Ammon's horn (tissue), 1 donor: ENCODE measurements at regions not wholly inside any gene's neighbourhood (a gene's known extent, or its start where the extent isn't known, plus 50 kb on each side); places are given as distances from the start of the nearest gene placed in this dataset.

Experiments used
- DNase-seq: peaks from one replicate; pipeline ENCODE4 v3.0.0-alpha.2; 2016; ENCODE audit warnings: low spot score

DNA sequence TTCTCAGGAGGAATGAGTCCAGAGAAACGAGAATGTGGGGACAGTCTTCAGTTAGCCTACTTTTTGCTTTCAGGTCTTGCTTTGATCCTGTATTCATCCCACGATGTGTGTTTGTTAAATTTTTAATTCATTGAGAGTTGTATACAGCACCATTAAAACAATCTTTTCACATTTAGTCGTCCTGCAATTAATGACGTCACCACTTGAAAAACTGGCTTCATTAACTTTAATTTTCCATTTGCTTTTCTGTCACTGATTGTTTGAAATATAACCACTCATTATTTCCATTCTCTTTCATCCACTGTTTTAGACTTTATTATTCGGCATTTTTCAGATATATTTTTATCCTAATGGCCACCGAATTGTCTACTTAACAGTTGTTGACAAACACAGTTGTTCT, 146.9 kb downstream of the TFEC start:
- DNase-seq, result no peak

DNA sequence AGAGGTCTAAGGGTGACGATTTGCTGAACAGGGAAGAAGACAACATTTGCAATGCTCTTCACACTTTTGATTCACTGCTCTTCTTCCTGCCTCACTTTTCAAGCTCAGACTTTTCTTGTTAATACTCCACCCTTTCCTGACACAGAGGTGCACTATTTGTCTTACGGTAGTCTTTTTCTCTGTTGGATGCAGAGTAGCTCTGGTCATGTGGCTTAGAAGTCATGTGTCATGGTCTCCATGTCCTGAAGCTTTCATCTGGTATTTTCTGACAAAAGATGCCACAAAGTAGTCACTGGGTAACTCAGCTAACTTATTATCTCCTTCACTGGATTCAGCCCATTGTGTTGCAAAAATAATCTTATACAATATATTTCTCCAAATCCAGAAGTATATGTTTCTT, 149.1 kb downstream of the TFEC start:
- DNase-seq, result no peak

DNA sequence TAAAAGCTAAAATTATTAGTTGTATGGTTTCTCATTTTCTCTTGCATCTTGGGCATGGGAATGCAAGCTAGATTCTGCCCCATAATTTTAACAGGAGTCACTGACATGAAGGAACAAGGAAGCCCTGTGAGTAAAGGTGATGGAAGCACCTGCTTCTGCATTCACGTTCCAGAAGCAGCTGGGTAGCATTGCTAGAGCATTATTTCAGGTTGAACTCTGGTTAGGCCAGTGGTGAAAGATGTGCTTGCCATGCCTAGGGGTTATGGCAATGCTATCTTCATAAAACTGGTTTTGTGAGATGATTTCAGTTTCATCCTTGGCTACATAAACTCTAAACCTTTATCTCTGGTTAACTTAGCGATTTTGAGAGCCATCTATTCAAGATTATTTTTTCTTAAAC, 151.4 kb downstream of the TFEC start:
- DNase-seq, result no peak

DNA sequence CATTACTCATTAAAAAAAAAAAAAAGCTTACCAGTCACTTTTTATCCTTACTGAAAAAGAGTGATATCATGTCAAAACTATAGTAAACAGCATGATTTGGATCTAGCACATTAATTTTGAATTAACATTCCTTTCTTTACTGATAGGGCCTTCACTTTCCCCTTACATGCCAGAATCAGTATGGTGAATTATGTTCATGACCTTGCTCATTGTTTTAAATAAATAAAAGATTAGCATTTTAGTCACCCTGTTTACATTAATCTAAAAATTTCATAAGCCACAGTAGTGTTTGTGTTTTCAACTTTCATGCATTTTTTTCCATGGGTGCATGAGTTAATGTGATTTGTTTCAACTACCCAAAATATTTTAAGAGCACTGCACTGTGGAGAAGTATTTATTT, 160.8 kb downstream of the TFEC start:
- DNase-seq, result no peak

GRCh38 chr7:115869190-115869589, 161.4 kb downstream of the TFEC start:
- DNase-seq, result no peak

DNA sequence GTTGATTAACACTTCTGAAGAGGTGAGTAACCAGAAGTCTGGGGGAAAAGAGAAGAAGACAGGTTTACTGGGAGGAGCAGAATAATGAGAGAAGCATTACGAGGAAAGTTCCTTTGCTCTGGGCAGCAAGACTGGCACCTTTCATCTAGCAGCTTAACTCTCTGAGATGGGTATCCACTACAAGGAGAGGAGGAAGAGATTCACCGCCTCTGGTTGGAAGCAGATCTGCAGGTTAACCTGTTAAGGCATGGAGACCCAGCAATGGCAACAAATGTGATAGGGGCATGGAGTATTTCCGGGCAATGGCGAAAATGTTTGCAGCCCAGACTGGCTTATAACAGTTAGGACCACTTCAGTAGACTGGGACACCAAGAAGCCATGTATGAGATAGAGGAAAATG, 162.2 kb downstream of the TFEC start:
- DNase-seq, result no peak

- DNase-seq, result peak; percentile 4
Measured at GRCh38 chr7:115864082-115864481, 166.5 kb downstream of the TFEC start.

DNA sequence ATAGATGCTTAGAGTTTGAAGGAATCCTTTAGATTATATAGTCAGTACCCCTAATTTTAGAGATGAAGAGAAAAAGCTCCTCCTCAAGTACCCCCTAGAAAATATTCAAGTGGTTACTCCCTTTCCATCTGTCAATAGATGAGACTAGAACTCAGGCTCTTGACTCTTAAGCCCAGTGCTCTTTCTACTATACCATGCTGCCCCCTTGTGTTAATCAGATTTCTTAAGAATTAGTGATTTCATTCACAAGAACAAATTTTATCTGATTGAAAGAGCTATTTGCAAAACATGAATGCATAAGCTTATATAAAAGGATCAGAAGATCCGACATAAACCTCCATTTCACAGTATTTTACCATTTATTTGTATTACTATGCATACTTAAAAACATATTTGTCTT, 179.3 kb downstream of the TFEC start:
- DNase-seq, result peak; percentile 11

DNA sequence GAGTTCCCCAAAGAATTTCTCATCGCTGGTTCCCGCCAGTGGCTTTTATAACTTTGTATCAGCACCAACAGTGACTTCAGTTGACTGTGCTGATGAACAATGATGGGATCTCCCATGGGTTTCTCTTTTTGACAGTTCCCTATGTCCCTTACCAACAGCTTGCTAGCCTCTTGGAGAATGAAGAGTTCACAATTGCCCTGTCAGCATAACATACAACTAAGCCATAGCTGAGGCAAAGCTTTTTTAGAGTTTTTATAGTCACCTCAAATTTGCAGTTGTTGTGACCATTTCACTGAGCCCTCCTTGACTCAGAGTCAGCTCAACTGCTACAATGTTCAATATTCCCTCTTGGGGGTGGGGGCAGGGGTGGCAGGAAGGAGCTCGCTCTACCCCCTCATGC, 179.8 kb downstream of the TFEC start:
- DNase-seq, result no peak

GRCh38 chr7:115844857-115845256, 185.7 kb downstream of the TFEC start:
- no peak for DNase-seq

DNA sequence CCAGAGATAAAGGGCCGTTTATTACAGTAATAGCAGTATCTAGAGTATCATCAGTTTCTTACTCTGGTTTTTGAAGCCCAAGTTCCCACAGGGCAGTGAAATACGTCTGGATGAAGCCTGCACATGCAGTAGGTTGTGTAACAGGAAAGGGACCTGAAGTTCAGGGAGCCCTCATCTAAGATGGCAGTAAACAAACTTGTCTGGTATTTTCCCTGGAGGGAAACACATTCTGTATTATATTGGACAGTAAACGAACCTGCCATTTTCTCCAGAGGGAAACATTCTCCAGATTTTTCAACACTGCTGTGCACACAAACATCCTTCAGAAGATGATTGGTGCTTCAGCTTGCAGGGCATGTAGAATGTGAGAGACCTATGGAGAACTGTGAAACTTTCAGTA, 189.9 kb downstream of the TFEC start:
- DNase-seq, result no peak

GRCh38 chr7:115838829-115839228, 191.7 kb downstream of the TFEC start:
- no peak for DNase-seq

- no peak for DNase-seq
Measured at GRCh38 chr7:115831371-115831770, 199.2 kb downstream of the TFEC start.

DNA sequence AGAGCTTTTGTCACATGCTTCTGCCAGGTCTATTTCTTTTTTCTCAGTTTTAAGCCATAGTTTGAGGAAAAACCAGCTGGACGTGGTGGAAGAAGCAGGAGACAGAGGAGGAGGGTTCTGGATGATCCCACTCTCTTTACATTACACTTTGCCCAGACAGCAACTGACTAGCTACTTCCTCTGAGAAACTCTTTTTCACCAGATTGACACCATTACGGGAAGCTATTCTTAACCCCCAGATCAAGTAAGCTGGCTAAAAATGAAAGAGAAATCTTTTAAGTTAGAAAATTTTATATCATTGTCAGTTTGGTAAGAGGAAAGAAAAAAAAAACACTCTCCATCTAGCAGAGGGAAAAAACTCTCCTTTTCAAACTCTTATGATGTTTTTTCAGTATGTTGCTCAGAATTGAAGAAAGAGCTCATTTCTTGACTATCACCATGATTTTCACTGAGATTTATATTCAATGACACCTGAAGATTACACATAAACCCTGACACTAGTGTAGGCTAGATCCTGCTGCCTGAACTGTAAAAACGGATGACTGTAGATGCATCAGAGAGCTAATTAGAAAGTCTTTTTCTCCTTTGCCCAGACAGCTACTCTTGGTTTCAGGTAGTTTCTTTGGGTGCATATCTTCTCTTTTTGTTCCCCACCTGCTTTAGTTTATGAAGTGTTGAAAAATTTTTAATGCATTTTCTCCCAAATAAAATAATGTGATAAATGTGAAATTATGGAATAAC, 203.1 kb downstream of the TFEC start:
- DNase-seq, result no peak

DNA sequence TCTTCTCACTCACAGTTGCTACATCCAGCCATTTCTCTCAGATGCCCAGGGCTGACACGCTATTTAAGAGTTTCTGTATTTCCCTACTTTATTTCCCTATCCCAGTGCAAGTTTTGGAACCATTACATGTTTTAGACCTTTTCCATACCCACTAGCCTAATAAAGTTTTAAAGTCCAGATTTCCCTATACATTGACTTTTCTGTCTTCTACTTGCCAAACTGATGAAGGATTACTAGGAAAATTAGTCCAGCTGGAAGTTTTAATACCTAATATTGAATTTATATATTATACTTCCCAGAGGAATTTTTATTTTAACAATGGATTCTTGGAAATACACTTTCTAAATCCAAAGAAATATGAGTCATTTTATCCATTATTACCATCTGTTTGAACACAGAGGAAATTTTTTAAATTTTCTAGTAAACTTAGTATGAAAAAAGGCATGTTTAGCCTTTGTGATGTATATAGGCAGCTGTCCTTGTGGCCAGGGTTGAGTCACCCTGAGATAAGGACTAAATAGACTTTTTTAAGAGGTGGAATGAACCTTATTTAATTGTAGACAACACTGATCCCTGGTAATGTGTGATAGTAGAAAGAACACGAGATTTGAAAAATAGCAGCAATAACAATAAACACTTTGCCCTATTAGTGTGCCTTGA, 205.0 kb downstream of the TFEC start:
- no peak for DNase-seq

DNA sequence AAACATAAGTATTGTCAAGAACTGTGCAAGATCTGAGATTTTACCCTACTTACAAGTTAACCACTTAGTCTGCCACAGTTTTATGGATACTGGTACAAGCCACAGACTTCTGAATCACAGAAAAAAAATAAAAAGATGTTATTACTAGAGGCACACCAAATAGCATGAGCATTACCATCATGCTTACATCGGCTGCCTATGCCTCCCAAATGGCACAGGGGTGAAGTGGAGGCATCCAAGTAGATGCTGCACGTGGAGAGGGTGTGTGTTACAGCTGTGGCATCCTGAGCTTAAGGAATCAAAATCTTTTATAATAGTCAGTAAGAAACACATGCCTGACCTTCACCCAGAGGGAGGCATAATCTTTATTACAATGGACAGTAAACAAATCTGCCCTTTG, 207.8 kb downstream of the TFEC start:
- no peak for DNase-seq

- DNase-seq, result no peak
Measured at GRCh38 chr7:115822380-115822779, 208.2 kb downstream of the TFEC start.

- no peak for DNase-seq
Measured at GRCh38 chr7:115816318-115816974, 214.1 kb downstream of the TFEC start.

DNA sequence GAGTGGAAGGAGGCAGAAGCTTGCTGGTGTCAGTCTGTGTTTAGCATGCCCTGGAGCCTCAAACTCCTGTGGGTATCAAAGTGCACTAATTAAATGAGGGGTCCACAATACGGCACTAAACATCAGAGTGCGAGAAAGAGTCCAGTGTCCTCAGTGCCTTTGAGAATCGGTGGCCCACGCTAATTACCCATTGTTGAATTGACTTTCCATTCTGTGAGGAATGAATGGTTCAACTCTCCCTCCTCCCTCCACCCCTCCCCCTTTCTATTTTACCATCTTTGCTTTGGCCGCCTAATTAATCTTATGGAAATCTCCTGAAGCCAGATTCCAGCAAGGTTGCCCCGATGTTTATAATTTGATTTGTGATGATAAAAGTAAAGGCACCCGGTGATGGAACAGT, 217.8 kb downstream of the TFEC start:
- DNase-seq, result no peak

- DNase-seq, result no peak
Measured at GRCh38 chr7:115805458-115805857, 225.1 kb downstream of the TFEC start.

- DNase-seq, result no peak
Measured at GRCh38 chr7:115802415-115802814, 228.1 kb downstream of the TFEC start.

DNA sequence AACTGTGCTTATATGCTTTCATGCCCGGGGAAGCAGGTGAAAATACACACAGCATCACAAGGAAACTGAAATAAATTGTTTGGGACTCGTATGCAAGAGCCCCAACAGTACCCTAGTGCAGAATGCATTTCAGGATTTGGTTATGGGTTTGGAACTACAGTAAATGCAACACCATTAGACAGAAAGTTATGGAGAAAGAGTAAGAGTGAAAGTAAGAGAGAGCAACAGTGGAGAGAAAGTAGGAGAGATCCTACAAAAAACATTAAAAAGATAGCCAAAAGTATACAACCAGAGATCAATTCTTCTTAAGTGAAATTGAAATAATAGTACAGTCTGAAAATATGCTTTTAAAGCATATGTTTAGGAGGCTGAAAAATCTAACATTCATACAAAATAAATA, 231.1 kb downstream of the TFEC start:
- no peak for DNase-seq

GRCh38 chr7:115793958-115794702, 236.4 kb downstream of the TFEC start:
- DNase-seq, result no peak
